IMR-90 (cell line): ENCODE measurements at regions not wholly inside any gene's neighbourhood (a gene's known extent, or its start where the extent isn't known, plus 50 kb on each side); places are given as distances from the start of the nearest gene placed in this dataset.

Experiments used
- CHD1 ChIP-seq: IDR thresholded peaks from 2 replicates; pipeline ENCODE4 v1.6.1; 2012; ENCODE audit warnings: low read depth, low read length, improper control_type of control experiment
- MXI1 ChIP-seq: IDR thresholded peaks from 2 replicates; pipeline ENCODE4 v1.6.1; 2012; ENCODE audit warnings: low read depth, mild to moderate bottlenecking, low read length, moderate library complexity, borderline replicate concordance
- POLR2A ChIP-seq: IDR thresholded peaks from 2 replicates; pipeline ENCODE4 v1.6.1; 2012; ENCODE audit warnings: mild to moderate bottlenecking, low read depth, low read length
- RFX5 ChIP-seq: IDR thresholded peaks from 2 replicates; pipeline ENCODE4 v1.8.0; 2012; ENCODE audit warnings: low read depth, mild to moderate bottlenecking, low read length, moderate library complexity
- TF ChIP-seq, protein P1 (sequence below): conservative IDR thresholded peaks from 2 replicates; pipeline ENCODE4 v1.5.1; 2012; ENCODE audit warnings: mild to moderate bottlenecking, low read depth, low read length, improper control_type of control experiment

DNA sequence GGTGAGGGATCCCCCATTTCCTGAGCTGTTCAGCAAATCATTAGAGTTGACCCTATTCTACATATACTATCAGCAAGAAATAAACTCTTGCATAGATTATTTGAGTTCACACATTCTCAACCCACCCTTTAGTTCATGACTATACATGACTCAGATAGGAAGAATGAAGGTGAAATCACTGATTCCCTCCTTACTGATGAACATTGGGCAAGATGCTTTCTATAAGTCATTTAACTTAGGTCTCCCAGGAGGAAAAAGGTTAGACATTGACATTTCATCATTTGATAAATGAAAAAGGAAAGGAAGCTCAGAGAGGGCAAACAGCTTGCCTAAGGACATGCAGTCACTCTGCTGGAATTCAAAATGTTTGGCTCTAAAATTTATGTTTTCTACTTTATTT, 408.0 kb downstream of the TMEM182 start:
- TF ChIP-seq RFX5 (no peak), CHD1 (no peak), POLR2A (no peak), MXI1 (no peak)
- TF ChIP-seq, protein P1, sequence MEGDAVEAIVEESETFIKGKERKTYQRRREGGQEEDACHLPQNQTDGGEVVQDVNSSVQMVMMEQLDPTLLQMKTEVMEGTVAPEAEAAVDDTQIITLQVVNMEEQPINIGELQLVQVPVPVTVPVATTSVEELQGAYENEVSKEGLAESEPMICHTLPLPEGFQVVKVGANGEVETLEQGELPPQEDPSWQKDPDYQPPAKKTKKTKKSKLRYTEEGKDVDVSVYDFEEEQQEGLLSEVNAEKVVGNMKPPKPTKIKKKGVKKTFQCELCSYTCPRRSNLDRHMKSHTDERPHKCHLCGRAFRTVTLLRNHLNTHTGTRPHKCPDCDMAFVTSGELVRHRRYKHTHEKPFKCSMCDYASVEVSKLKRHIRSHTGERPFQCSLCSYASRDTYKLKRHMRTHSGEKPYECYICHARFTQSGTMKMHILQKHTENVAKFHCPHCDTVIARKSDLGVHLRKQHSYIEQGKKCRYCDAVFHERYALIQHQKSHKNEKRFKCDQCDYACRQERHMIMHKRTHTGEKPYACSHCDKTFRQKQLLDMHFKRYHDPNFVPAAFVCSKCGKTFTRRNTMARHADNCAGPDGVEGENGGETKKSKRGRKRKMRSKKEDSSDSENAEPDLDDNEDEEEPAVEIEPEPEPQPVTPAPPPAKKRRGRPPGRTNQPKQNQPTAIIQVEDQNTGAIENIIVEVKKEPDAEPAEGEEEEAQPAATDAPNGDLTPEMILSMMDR = no peak
